K562 (cell line): ENCODE measurements at regions not wholly inside any gene's neighbourhood (a gene's known extent, or its start where the extent isn't known, plus 50 kb on each side); places are given as distances from the start of the nearest gene placed in this dataset.

Source experiments
- ATAC-seq: fragments of 200-7000 bp; cut with Tn5 transposase; 3 replicates; pipeline ENCODE4 v1.9.1; 2020; ENCODE audit warnings: moderate library complexity
- BruUV-seq: library from RNA; stranded (reverse); fragments of 400-500 nt; replicated peaks from 2 replicates; lab custom pipeline; 2021; lab: Mats Ljungman, UMichigan
- CTCF ChIA-PET: fragments of 300-600 bp; formaldehyde crosslinking; extraction: SDS; loops from one replicate; lab custom pipeline; 2021; ENCODE audit warnings: low intra/inter-chr PET ratio; lab: Yijun Ruan, JAX
- POLR2A ChIA-PET: fragments of 300-600, 350-650 bp; sonication (Branson Sonifier 250); formaldehyde crosslinking; extraction: SDS; loops from one replicate; lab custom pipeline; 2021; ENCODE audit warnings: antibody characterized with exemption, inconsistent platforms; lab: Yijun Ruan, JAX
- DNase-seq, 4 experiments: peaks; one replicate each; pipeline versions ENCODE4 v3.0.0 to v3.0.0-alpha.2; 2011 to 2018; ENCODE audit warnings: low spot score in 3 of 4, mixed read lengths in 3 of 4; ENCODE audit errors: extremely low read depth in 1 of 4
- FAIRE-seq: peaks from 2 replicates; lab custom pipeline; 2011; peaks lifted over from hg19 to GRCh38; lab: Jason Lieb, UNC
- H2AFZ ChIP-seq: 2 replicates; pipeline ENCODE4 v1.6.0; 2011; ENCODE audit warnings: low read depth, low read length, control low read depth, inconsistent platforms
- H3K27ac ChIP-seq: fragments of 200-600 bp; 3 replicates; pipeline ENCODE4 v1.8.0; 2011; ENCODE audit warnings: low read depth, mild to moderate bottlenecking, control low read depth, inconsistent platforms, low read length, moderate library complexity, mixed read lengths; ENCODE audit errors: extremely low read depth
- H3K27me3 ChIP-seq, 2 experiments: fragments of 300-600 bp in 1 of 2; 2 replicates in 1 of 2; 3 replicates in 1 of 2; pipeline versions ENCODE4 v1.6.0 to v1.8.0; 2011; ENCODE audit warnings: inconsistent platforms in 2 of 2, low read length in 2 of 2, mild to moderate bottlenecking in 1 of 2, mixed read lengths in 1 of 2, moderate library complexity in 1 of 2; ENCODE audit not compliant: control insufficient read depth in 2 of 2, insufficient read depth in 2 of 2
- H3K36me3 ChIP-seq: fragments of 300-600 bp; 3 replicates; pipeline ENCODE4 v1.8.0; 2011; ENCODE audit warnings: mild to moderate bottlenecking, low read length, inconsistent platforms; ENCODE audit not compliant: control insufficient read depth, insufficient read depth
- H3K4me1 ChIP-seq, 2 experiments: fragments of 200-600 bp in 1 of 2; replicated peaks in 1 of 2; 2 replicates in 1 of 2; 3 replicates in 1 of 2; pipeline versions ENCODE4 v1.5.1 to v1.8.0; 2011; ENCODE audit warnings: inconsistent platforms in 2 of 2, low read length in 2 of 2, mild to moderate bottlenecking in 1 of 2, mixed read lengths in 1 of 2, moderate library complexity in 1 of 2; ENCODE audit not compliant: control insufficient read depth in 2 of 2, insufficient read depth in 2 of 2
- H3K4me2 ChIP-seq: 2 replicates; pipeline ENCODE4 v1.6.1; 2011; ENCODE audit warnings: low read length, control low read depth, inconsistent platforms, mixed read lengths; ENCODE audit not compliant: insufficient read depth
- H3K4me3 ChIP-seq: fragments of 200-600 bp; sonication (generic), shearing (Covaris generic); 2 replicates; pipeline ENCODE4 v1.5.1; 2016; ENCODE audit warnings: control low read depth, inconsistent platforms
- H3K79me2 ChIP-seq: fragments of 200-600 bp; 3 replicates; pipeline ENCODE4 v1.8.0; 2011; ENCODE audit warnings: low read length, inconsistent platforms; ENCODE audit not compliant: control insufficient read depth, insufficient read depth
- H3K9ac ChIP-seq, 2 experiments: 2 replicates each; pipeline versions ENCODE4 v1.6.0 to v1.6.1; 2011; ENCODE audit warnings: low read depth in 2 of 2, low read length in 2 of 2, control low read depth in 1 of 2, inconsistent platforms in 1 of 2, mild to moderate bottlenecking in 1 of 2, mixed read lengths in 1 of 2; ENCODE audit not compliant: insufficient read depth in 1 of 2
- H3K9me1 ChIP-seq: one replicate; pipeline ENCODE4 v1.6.0; 2011; ENCODE audit warnings: inconsistent platforms, mild to moderate bottlenecking, low read length, moderate library complexity; ENCODE audit not compliant: control insufficient read depth, insufficient read depth
- H3K9me3 ChIP-seq: replicated peaks from 2 replicates; pipeline ENCODE4 v1.5.1; 2011; ENCODE audit warnings: low read depth, low read length, inconsistent platforms; ENCODE audit not compliant: control insufficient read depth, insufficient read depth
- H4K20me1 ChIP-seq: replicated peaks from 2 replicates; pipeline ENCODE4 v1.6.1; 2011; ENCODE audit warnings: low read length, inconsistent platforms, mixed read lengths; ENCODE audit not compliant: control insufficient read depth, insufficient read depth
- KLF13 ChIP-seq: fragments of 450-650 bp; IDR thresholded peaks from 2 replicates; pipeline ENCODE4 v1.6.1; 2016; ENCODE audit warnings: missing genetic modification characterization, low read depth, mild to moderate bottlenecking, missing compliant biosample characterization, moderate library complexity, borderline replicate concordance
- MECOM ChIP-seq: fragments of 250-450 bp; sonication (Bioruptor Pico); IDR thresholded peaks from 2 replicates; pipeline ENCODE4 v1.8.0; 2022; ENCODE audit warnings: inconsistent platforms
- POLR3A ChIP-seq: IDR thresholded peaks from 2 replicates; pipeline ENCODE4 v1.6.1; 2011; ENCODE audit warnings: borderline replicate concordance, mild to moderate bottlenecking, moderate library complexity; ENCODE audit not compliant: insufficient read length, insufficient read depth; ENCODE audit errors: extremely low read depth
- RB1 ChIP-seq: fragments of 450-650 bp; IDR thresholded peaks from 2 replicates; pipeline ENCODE4 v1.6.1; 2017; ENCODE audit warnings: low read depth, mild to moderate bottlenecking
- SMARCA4 ChIP-seq: fragments of 450-650 bp; IDR thresholded peaks from 2 replicates; pipeline ENCODE4 v1.6.1; 2016
- ZNF140 ChIP-seq: fragments of 250-450 bp; sonication (Bioruptor Pico); IDR thresholded peaks from 2 replicates; pipeline ENCODE4 v1.8.0; 2021; ENCODE audit warnings: moderate library complexity, mild to moderate bottlenecking, inconsistent platforms
- ZNF707 ChIP-seq: fragments of 250-450 bp; sonication (Bioruptor Pico); conservative IDR thresholded peaks from 2 replicates; pipeline ENCODE4 v1.8.0; 2022; ENCODE audit warnings: inconsistent platforms, mild to moderate bottlenecking, moderate library complexity
- WGBS: fragments of 100-300 bp; shearing (Covaris generic); methylation state at CpG from one replicate; pipeline ENCODE4 v1.1.6; 2016; ENCODE audit warnings: low coverage, mixed read lengths; ENCODE audit not compliant: insufficient coverage; ENCODE audit errors: missing lambda C conversion rate; 5-methylcytosine and 5-hydroxymethylcytosine counted together
- in situ Hi-C: fragments of 300-500 bp; cut with MboI; formaldehyde crosslinking; loops from 4 replicates; pipeline ENCODE4 v1.15.0; 2018; ENCODE audit warnings: inconsistent platforms, mixed read lengths
- intact Hi-C: fragments of 100-400 bp; cut with micrococcal nuclease; formaldehyde crosslinking; loops from 2 replicates; pipeline ENCODE4 v1.14.2; 2022
- TF ChIP-seq, protein P1 (sequence below), 2 experiments: fragments of 450-650 bp in 1 of 2; sonication (generic) in 1 of 2; formaldehyde crosslinking; conservative IDR thresholded peaks; 2 replicates each; pipeline versions ENCODE4 v1.4.0 to v1.8.1; 2020 to 2022; ENCODE audit warnings: mild to moderate bottlenecking in 1 of 2, missing genetic modification reagents in 1 of 2

DNA sequence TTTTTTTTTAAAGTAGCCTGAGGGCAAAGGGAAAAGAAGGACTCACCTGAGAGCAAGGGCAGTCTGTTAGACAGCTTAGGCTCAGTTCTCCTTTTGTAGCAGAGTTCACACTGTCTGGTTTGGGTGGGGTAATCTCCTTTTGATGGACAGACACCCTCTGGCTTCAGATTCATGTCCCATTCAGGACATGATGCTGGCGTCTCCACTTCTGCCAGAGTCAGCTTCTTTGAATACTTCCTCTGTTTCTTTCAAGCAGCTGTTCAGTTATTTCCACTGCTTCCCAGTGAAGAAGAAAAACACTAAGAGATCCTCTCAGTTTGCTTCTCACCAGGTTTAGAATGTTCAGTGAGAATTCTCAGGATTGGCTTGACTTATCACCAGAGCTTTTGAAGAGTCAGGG lies 79.0 kb upstream of the HSD17B12 start:
- no peak for DNase-seq
- no peak for FAIRE-seq
- no peak overlapping the region for H2AFZ ChIP-seq
- H3K9me1 ChIP-seq, result no peaks in the 10 kb centered on the region
- WGBS, result 11% methylated on average over 1 of the region's 1 CpG
- H3K4me2 ChIP-seq, result no peak overlapping the region
- no peaks in the 10 kb centered on the region for H3K4me1 ChIP-seq
- H3K36me3 ChIP-seq, result no peaks in the 10 kb centered on the region
- TF ChIP-seq, protein P1, sequence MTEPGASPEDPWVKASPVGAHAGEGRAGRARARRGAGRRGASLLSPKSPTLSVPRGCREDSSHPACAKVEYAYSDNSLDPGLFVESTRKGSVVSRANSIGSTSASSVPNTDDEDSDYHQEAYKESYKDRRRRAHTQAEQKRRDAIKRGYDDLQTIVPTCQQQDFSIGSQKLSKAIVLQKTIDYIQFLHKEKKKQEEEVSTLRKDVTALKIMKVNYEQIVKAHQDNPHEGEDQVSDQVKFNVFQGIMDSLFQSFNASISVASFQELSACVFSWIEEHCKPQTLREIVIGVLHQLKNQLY (CRISPR knock-in tag; conservative IDR thresholded peaks at IDR 0.05), result no peak
- TF ChIP-seq ZNF707 (no peak), POLR3A (no peak), MECOM (CRISPR knock-in tag) (no peak), RB1 (no peak), SMARCA4 (no peak), ZNF140 (CRISPR knock-in tag) (no peak), KLF13 (tag) (no peak)
- H3K4me3 ChIP-seq, result no peak overlapping the region
- CTCF ChIA-PET, result no interaction called here
- no TSS peak for BruUV-seq
- no peak overlapping the region for H3K27ac ChIP-seq
- intact Hi-C loops (no loop called here), in situ Hi-C loops (no loop called here)
- ATAC-seq, result no peak
- H3K27me3 ChIP-seq, result peaks cover 0 to 7% of the 10 kb centered on the region in 2 experiments; a peak in 3 of 5 replicates
- no peak overlapping the region for H3K9ac ChIP-seq
- H4K20me1 ChIP-seq, result no peaks in the 10 kb centered on the region; the same call in 1 of the 2 replicates
- no peaks in the 10 kb centered on the region for H3K79me2 ChIP-seq
- no peaks in the 10 kb centered on the region for H3K9me3 ChIP-seq
- POLR2A ChIA-PET, result interaction anchor here (0.6 kb wide), 2 partner anchors 28 to 193 kb away, joined by 3 read pairs; no protein-coding TSS in a partner anchor
